ENCODE measurements at regions not wholly inside any gene's neighbourhood (a gene's known extent, or its start where the extent isn't known, plus 50 kb on each side); places are given as distances from the start of the nearest gene placed in this dataset.
"Not testable (repeated sequence)": the region's sequence is repeated elsewhere in the genome, so short reads cannot be mapped to it uniquely, and the experiment has no call there.

DNA sequence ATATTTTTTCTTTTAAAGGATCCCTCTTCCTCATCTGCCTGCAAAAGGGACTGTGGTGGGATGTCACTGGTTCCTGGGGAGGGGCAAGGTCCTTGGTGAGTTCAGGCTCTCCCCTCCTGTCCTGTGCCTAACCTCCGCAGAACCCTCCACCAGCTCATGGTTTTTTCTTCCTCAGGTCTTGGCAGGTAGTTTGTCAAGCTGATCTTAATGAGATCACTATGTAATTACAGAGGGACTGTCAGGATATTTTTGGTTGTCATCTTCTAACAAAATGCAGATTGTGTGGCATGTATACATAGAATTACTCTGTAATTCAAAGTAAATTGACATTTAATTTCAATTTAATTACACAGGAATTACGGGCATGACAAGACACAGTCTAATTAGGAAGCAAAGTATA, 150.3 kb upstream of the SEMA6A start:
- no peak overlapping the region for H3K27ac ChIP-seq
- ATAC-seq (ENCODE audit: insufficient number of reproducible peaks, low FRiP score, low read depth) (no peak), DNase-seq (ENCODE audit: low spot score) (no peak)
- H3K4me3 ChIP-seq, result no peak overlapping the region
- H3K4me1 ChIP-seq (ENCODE audit: control insufficient read depth in 1 of 2, low read depth in 2 of 2), result peaks cover 0 to 3% of the 10 kb centered on the region in 2 donors
- no peaks in the 10 kb centered on the region for H3K36me3 ChIP-seq
- TF ChIP-seq CTCF (IDR thresholded peaks at IDR 0.05), result no peak
- H3K27me3 ChIP-seq (replicated peaks; ENCODE audit: insufficient read depth), result no peaks in the 10 kb centered on the region
- H3K9me3 ChIP-seq, result no peaks in the 10 kb centered on the region

DNA sequence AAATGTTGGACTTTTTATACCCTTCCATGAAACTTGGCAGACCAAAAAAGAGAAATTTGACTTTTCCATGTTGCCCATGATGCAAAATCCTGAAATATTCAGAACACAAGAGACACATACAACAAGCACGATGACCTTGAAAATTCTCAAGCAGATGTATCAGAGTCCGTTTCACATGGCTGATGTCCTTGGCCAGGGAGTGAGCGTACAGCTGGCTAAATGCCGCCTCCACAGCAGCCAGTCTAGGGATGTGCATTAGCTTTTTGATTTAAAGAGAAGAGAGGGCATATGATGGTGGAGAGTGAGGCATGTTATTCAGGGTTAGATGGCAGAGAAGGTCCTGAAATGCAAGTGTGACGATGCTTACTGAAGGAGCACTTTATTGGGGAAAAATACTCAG, 148.0 kb upstream of the SEMA6A start:
- Histone ChIP-seq H3K9me3 (no peaks in the 10 kb centered on the region), H3K36me3 (no peaks in the 10 kb centered on the region), H3K4me3 (no peak overlapping the region), H3K27ac (no peak overlapping the region), H3K27me3 (replicated peaks; ENCODE audit: insufficient read depth) (no peaks in the 10 kb centered on the region), H3K4me1 (ENCODE audit: control insufficient read depth in 1 of 2, low read depth in 2 of 2) (no peaks in the 10 kb centered on the region)
- ATAC-seq (ENCODE audit: insufficient number of reproducible peaks, low FRiP score, low read depth), result no peak
- DNase-seq (ENCODE audit: low spot score), result no peak
- no peak for TF ChIP-seq CTCF (IDR thresholded peaks at IDR 0.05)

DNA sequence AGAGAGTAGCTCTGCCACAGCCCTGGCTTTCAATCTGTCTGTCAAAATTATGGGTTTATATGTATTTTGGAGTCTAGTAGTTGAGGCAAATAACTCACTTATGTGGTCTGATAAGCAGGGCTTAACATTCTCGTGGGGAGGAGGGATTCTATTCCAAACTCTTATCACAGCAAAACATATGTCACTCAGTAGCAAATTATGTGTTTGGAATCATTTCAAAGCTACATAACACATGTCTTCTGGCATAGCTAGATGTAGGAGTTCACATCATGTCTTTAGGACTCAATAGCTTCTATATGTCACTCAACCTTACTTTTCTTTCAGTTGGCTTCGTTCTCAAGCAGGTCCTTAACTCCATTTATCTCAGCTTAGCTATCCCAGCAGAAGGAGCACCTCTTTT, 144.5 kb upstream of the SEMA6A start:
- DNase-seq (ENCODE audit: low spot score), result no peak
- no peak for ATAC-seq (ENCODE audit: insufficient number of reproducible peaks, low FRiP score, low read depth)
- H3K36me3 ChIP-seq, result no peaks in the 10 kb centered on the region
- no peak overlapping the region for H3K27ac ChIP-seq
- no peaks in the 10 kb centered on the region for H3K9me3 ChIP-seq
- H3K27me3 ChIP-seq (replicated peaks; ENCODE audit: insufficient read depth), result no peaks in the 10 kb centered on the region
- no peaks in the 10 kb centered on the region for H3K4me1 ChIP-seq (ENCODE audit: control insufficient read depth in 1 of 2, low read depth in 2 of 2)
- no peak overlapping the region for H3K4me3 ChIP-seq
- no peak for TF ChIP-seq CTCF (IDR thresholded peaks at IDR 0.05)

- Histone ChIP-seq H3K4me3 (no peak overlapping the region), H3K27me3 (replicated peaks; ENCODE audit: insufficient read depth) (no peaks in the 10 kb centered on the region), H3K9me3 (no peaks in the 10 kb centered on the region), H3K4me1 (ENCODE audit: control insufficient read depth in 1 of 2, low read depth in 2 of 2) (no peaks in the 10 kb centered on the region), H3K36me3 (no peaks in the 10 kb centered on the region), H3K27ac (no peak overlapping the region)
- DNase-seq (ENCODE audit: low spot score) (no peak), ATAC-seq (ENCODE audit: insufficient number of reproducible peaks, low FRiP score, low read depth) (no peak)
- no peak for TF ChIP-seq CTCF (IDR thresholded peaks at IDR 0.05)
These were observed 143.7 kb upstream of the SEMA6A start for GRCh38 chr5:116718317-116718716.

GRCh38 chr5:116709082-116709481, 134.5 kb upstream of the SEMA6A start:
- DNase-seq (ENCODE audit: low spot score) (no peak), ATAC-seq (ENCODE audit: insufficient number of reproducible peaks, low FRiP score, low read depth) (no peak)
- Histone ChIP-seq H3K27me3 (replicated peaks; ENCODE audit: insufficient read depth) (no peaks in the 10 kb centered on the region), H3K9me3 (no peaks in the 10 kb centered on the region), H3K36me3 (no peaks in the 10 kb centered on the region), H3K4me3 (no peak overlapping the region), H3K4me1 (ENCODE audit: control insufficient read depth in 1 of 2, low read depth in 2 of 2) (no peaks in the 10 kb centered on the region), H3K27ac (no peak overlapping the region)
- no peak for TF ChIP-seq CTCF (IDR thresholded peaks at IDR 0.05)

GRCh38 chr5:116705121-116705519, 130.5 kb upstream of the SEMA6A start:
- H3K27me3 ChIP-seq (replicated peaks; ENCODE audit: insufficient read depth); H3K9me3 ChIP-seq; H3K36me3 ChIP-seq: not testable (repeated sequence)

More at GRCh38 chr5:116705121-116705519, 130.5 kb upstream of the SEMA6A start:
- not testable (repeated sequence) for H3K4me1 ChIP-seq (ENCODE audit: control insufficient read depth in 1 of 2, low read depth in 2 of 2); DNase-seq (ENCODE audit: low spot score); H3K27ac ChIP-seq; ATAC-seq (ENCODE audit: insufficient number of reproducible peaks, low FRiP score, low read depth); H3K4me3 ChIP-seq

All from thoracic aorta (tissue), 2 donors.